WTC11 (cell line): ENCODE measurements at regions not wholly inside any gene's neighbourhood (a gene's known extent, or its start where the extent isn't known, plus 50 kb on each side); places are given as distances from the start of the nearest gene placed in this dataset.

Source experiments
- ATAC-seq: fragments of 200-7000 bp; cut with Tn5 transposase; 2 replicates; pipeline ENCODE4 v1.10.0; 2021; ENCODE audit warnings: mild to moderate bottlenecking, moderate library complexity
- CTCF ChIA-PET: fragments of 300-600 bp; sonication (Branson Sonifier 250); formaldehyde crosslinking; loops from one replicate; lab custom pipeline; 2021; ENCODE audit warnings: antibody characterized with exemption; lab: Charles Lee
- POLR2A ChIA-PET: fragments of 350-600 bp; sonication (Branson Sonifier 250); formaldehyde crosslinking; loops from one replicate; lab custom pipeline; 2021; ENCODE audit warnings: antibody characterized with exemption; lab: Charles Lee
- DNase-seq: peaks from one replicate; pipeline ENCODE4 v3.0.0; 2021; ENCODE audit warnings: low spot score
- H3K27ac Mint-ChIP-seq: 2 replicates; pipeline ENCODE4 v1.8.0; 2021; ENCODE audit warnings: mixed read lengths
- H3K27me3 Mint-ChIP-seq: 2 replicates; pipeline ENCODE4 v1.8.0; 2021; ENCODE audit warnings: low read depth, mild to moderate bottlenecking, moderate library complexity, mixed read lengths
- H3K36me3 Mint-ChIP-seq: 2 replicates; pipeline ENCODE4 v1.8.0; 2021; ENCODE audit warnings: mixed read lengths
- H3K4me1 Mint-ChIP-seq: 2 replicates; pipeline ENCODE4 v1.8.0; 2022; ENCODE audit warnings: mixed read lengths
- H3K4me3 Mint-ChIP-seq: 2 replicates; pipeline ENCODE4 v1.8.0; 2021; ENCODE audit warnings: mild to moderate bottlenecking, moderate library complexity, mixed read lengths
- H3K9me3 Mint-ChIP-seq: 2 replicates; pipeline ENCODE4 v1.8.0; 2021; ENCODE audit warnings: mixed read lengths
- ETV6 ChIP-seq: sonication (generic); formaldehyde crosslinking; IDR thresholded peaks from 2 replicates; pipeline ENCODE4 v1.8.1; 2022; ENCODE audit warnings: mild to moderate bottlenecking, missing genetic modification reagents
- FOXK1 ChIP-seq: sonication (generic); formaldehyde crosslinking; IDR thresholded peaks from 2 replicates; pipeline ENCODE4 v1.8.0; 2022; ENCODE audit warnings: mild to moderate bottlenecking, moderate library complexity, missing genetic modification reagents
- MLX ChIP-seq: sonication (generic); formaldehyde crosslinking; IDR thresholded peaks from 2 replicates; pipeline ENCODE4 v1.8.1; 2023; ENCODE audit warnings: mild to moderate bottlenecking, missing genetic modification reagents, moderate library complexity
- NR2C2 ChIP-seq: sonication (generic); formaldehyde crosslinking; IDR thresholded peaks from 2 replicates; pipeline ENCODE4 v1.8.0; 2022; ENCODE audit warnings: mild to moderate bottlenecking, missing genetic modification reagents
- TEAD4 ChIP-seq: sonication (generic); formaldehyde crosslinking; IDR thresholded peaks from 2 replicates; pipeline ENCODE4 v1.8.0; 2022; ENCODE audit warnings: mild to moderate bottlenecking, missing genetic modification reagents
- ZBTB21 ChIP-seq: sonication (generic); formaldehyde crosslinking; IDR thresholded peaks from 2 replicates; pipeline ENCODE4 v1.8.1; 2023; ENCODE audit warnings: mild to moderate bottlenecking, missing genetic modification reagents, borderline replicate concordance
- ZNF219 ChIP-seq: sonication (generic); formaldehyde crosslinking; IDR thresholded peaks from 2 replicates; pipeline ENCODE4 v1.8.0; 2023; ENCODE audit warnings: missing genetic modification reagents, mild to moderate bottlenecking, borderline replicate concordance
- ZNF396 ChIP-seq: fragments of 250-450 bp; sonication (Bioruptor Pico); IDR thresholded peaks from 2 replicates; pipeline ENCODE4 v1.8.0; 2021; ENCODE audit warnings: mild to moderate bottlenecking, moderate library complexity, borderline replicate concordance
- ZNF671 ChIP-seq: fragments of 250-450 bp; sonication (Bioruptor Pico); IDR thresholded peaks from 2 replicates; pipeline ENCODE4 v1.8.0; 2021; ENCODE audit warnings: mild to moderate bottlenecking
- TF ChIP-seq, protein P1 (sequence below): sonication (generic); formaldehyde crosslinking; IDR thresholded peaks from 2 replicates; pipeline ENCODE4 v1.8.0; 2023; ENCODE audit warnings: missing genetic modification reagents, mild to moderate bottlenecking, borderline replicate concordance
- TF ChIP-seq, protein P2 (sequence below): sonication (generic); formaldehyde crosslinking; IDR thresholded peaks from 2 replicates; pipeline ENCODE4 v1.8.1; 2023; ENCODE audit warnings: mild to moderate bottlenecking, missing genetic modification reagents, borderline replicate concordance
- TF ChIP-seq, protein P3 (sequence below): sonication (generic); formaldehyde crosslinking; conservative IDR thresholded peaks from 2 replicates; pipeline ENCODE4 v1.8.1; 2022; ENCODE audit warnings: mild to moderate bottlenecking, missing genetic modification reagents

DNA sequence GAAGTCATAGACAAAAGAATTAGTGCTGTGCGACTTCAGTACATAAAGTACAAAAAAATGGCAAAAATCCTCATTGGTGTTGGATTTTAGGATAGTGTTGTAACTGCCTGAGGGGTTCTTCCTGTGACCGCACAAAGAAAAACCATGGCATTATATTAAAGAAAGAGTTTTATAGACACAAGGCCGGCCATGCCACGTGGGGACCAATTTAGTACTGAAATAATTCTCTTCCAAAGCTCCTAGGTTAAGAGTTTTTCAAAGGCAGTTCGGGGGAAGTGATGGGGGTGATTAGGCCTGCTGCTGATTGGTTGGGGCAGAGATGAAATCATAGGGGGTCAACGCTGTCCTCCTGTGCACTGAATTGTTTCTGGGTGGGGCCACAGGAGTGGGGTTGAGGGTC is 150.9 kb upstream of the EEA1 start:
- H3K4me3 Mint-ChIP-seq, result peak overlapping the region; percentile 53
- H3K4me1 Mint-ChIP-seq, result peaks cover 60% of the 10 kb centered on the region
- peak overlapping the region; percentile 95 for H3K27ac Mint-ChIP-seq
- POLR2A ChIA-PET, result interaction anchor here (1.5 kb wide), 1 partner anchor 150 kb away, joined by 5 read pairs; the partner anchor contains the start of gene EEA1
- DNase-seq (no peak), ATAC-seq (peak; percentile 16)
- TF ChIP-seq, protein P1, sequence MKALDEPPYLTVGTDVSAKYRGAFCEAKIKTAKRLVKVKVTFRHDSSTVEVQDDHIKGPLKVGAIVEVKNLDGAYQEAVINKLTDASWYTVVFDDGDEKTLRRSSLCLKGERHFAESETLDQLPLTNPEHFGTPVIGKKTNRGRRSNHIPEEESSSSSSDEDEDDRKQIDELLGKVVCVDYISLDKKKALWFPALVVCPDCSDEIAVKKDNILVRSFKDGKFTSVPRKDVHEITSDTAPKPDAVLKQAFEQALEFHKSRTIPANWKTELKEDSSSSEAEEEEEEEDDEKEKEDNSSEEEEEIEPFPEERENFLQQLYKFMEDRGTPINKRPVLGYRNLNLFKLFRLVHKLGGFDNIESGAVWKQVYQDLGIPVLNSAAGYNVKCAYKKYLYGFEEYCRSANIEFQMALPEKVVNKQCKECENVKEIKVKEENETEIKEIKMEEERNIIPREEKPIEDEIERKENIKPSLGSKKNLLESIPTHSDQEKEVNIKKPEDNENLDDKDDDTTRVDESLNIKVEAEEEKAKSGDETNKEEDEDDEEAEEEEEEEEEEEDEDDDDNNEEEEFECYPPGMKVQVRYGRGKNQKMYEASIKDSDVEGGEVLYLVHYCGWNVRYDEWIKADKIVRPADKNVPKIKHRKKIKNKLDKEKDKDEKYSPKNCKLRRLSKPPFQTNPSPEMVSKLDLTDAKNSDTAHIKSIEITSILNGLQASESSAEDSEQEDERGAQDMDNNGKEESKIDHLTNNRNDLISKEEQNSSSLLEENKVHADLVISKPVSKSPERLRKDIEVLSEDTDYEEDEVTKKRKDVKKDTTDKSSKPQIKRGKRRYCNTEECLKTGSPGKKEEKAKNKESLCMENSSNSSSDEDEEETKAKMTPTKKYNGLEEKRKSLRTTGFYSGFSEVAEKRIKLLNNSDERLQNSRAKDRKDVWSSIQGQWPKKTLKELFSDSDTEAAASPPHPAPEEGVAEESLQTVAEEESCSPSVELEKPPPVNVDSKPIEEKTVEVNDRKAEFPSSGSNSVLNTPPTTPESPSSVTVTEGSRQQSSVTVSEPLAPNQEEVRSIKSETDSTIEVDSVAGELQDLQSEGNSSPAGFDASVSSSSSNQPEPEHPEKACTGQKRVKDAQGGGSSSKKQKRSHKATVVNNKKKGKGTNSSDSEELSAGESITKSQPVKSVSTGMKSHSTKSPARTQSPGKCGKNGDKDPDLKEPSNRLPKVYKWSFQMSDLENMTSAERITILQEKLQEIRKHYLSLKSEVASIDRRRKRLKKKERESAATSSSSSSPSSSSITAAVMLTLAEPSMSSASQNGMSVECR (CRISPR knock-in tag), result no peak
- no peak for TF ChIP-seq ETV6 (CRISPR knock-in tag)
- no peak for TF ChIP-seq ZNF671 (CRISPR knock-in tag)
- no peak for TF ChIP-seq FOXK1 (CRISPR knock-in tag)
- no peak for TF ChIP-seq ZBTB21 (CRISPR knock-in tag)
- no peak for TF ChIP-seq ZNF219 (CRISPR knock-in tag)
- TF ChIP-seq, protein P2, sequence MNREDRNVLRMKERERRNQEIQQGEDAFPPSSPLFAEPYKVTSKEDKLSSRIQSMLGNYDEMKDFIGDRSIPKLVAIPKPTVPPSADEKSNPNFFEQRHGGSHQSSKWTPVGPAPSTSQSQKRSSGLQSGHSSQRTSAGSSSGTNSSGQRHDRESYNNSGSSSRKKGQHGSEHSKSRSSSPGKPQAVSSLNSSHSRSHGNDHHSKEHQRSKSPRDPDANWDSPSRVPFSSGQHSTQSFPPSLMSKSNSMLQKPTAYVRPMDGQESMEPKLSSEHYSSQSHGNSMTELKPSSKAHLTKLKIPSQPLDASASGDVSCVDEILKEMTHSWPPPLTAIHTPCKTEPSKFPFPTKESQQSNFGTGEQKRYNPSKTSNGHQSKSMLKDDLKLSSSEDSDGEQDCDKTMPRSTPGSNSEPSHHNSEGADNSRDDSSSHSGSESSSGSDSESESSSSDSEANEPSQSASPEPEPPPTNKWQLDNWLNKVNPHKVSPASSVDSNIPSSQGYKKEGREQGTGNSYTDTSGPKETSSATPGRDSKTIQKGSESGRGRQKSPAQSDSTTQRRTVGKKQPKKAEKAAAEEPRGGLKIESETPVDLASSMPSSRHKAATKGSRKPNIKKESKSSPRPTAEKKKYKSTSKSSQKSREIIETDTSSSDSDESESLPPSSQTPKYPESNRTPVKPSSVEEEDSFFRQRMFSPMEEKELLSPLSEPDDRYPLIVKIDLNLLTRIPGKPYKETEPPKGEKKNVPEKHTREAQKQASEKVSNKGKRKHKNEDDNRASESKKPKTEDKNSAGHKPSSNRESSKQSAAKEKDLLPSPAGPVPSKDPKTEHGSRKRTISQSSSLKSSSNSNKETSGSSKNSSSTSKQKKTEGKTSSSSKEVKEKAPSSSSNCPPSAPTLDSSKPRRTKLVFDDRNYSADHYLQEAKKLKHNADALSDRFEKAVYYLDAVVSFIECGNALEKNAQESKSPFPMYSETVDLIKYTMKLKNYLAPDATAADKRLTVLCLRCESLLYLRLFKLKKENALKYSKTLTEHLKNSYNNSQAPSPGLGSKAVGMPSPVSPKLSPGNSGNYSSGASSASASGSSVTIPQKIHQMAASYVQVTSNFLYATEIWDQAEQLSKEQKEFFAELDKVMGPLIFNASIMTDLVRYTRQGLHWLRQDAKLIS (CRISPR knock-in tag), result no peak
- no peak for TF ChIP-seq TEAD4 (CRISPR knock-in tag)
- TF ChIP-seq, all 79 proteins: peak for 0
- Mint-ChIP-seq H3K27me3 (peaks cover 23% of the 10 kb centered on the region), H3K36me3 (peaks cover 9% of the 10 kb centered on the region), H3K9me3 (peaks cover 14% of the 10 kb centered on the region)
- CTCF ChIA-PET, result interaction anchor here (1.0 to 1.9 kb wide), 5 partner anchors 14 to 150 kb away, joined by 3 to 9 read pairs (median 5); no protein-coding TSS in a partner anchor

DNA sequence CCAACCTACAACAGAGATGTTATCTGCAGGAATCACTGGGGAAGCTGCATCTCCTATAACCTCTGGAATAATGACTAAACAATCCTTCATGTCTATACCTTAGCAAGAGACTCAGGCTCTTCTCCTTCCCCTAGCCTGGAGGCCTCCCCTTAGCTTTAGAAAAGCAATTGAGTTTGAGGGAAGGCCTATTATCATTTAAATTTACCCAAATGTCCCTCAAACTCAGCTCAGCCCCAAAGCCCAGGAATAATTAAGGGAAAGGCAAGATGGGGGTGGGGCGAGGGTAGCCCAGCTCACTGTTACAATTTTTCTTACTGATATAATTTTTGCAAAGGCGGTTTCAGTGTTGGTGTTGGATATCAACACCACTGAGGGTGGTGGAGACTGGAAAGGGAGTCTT is 151.4 kb upstream of the EEA1 start:
- peaks cover 9% of the 10 kb centered on the region for H3K36me3 Mint-ChIP-seq
- H3K9me3 Mint-ChIP-seq, result peaks cover 15% of the 10 kb centered on the region
- peaks cover 55% of the 10 kb centered on the region for H3K4me1 Mint-ChIP-seq
- peak; percentile 26 for DNase-seq
- CTCF ChIA-PET, result interaction anchor here (1.0 to 1.9 kb wide), 5 partner anchors 14 to 150 kb away, joined by 3 to 9 read pairs (median 5); no protein-coding TSS in a partner anchor
- no peak for TF ChIP-seq NR2C2
- TF ChIP-seq ZNF396 (CRISPR knock-in tag), result 0 out of 2 replicates have a peak, but pooled peaks have one; percentile 72
- TF ChIP-seq, protein P3, sequence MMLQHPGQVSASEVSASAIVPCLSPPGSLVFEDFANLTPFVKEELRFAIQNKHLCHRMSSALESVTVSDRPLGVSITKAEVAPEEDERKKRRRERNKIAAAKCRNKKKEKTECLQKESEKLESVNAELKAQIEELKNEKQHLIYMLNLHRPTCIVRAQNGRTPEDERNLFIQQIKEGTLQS (CRISPR knock-in tag), result no peak
- no peak for TF ChIP-seq MLX (CRISPR knock-in tag)
- TF ChIP-seq, all 79 proteins: peak for 1
- Mint-ChIP-seq H3K4me3 (peak overlapping the region; percentile 53), H3K27me3 (peaks cover 19% of the 10 kb centered on the region), H3K27ac (peak overlapping the region; percentile 95)
- peak; percentile 94 for ATAC-seq
- POLR2A ChIA-PET, result interaction anchor here (1.5 kb wide), 1 partner anchor 151 kb away, joined by 5 read pairs; the partner anchor contains the start of gene EEA1
